K562 (cell line): ENCODE measurements at regions not wholly inside any gene's neighbourhood (a gene's known extent, or its start where the extent isn't known, plus 50 kb on each side); places are given as distances from the start of the nearest gene placed in this dataset.

Experiments
- AFF1 ChIP-seq, 2 experiments: fragments of 450-650 bp; IDR thresholded peaks; 2 replicates each; pipeline ENCODE4 v1.6.1; 2018; ENCODE audit warnings: mild to moderate bottlenecking in 2 of 2, low read depth in 1 of 2; ENCODE audit not compliant: partially characterized antibody in 2 of 2
- BCL6 ChIP-seq: fragments of 250-450 bp; sonication (Bioruptor Pico); IDR thresholded peaks from 2 replicates; pipeline ENCODE4 v1.4.0; 2020
- CEBPB ChIP-seq: fragments of 450-650 bp; IDR thresholded peaks from 2 replicates; pipeline ENCODE4 v1.6.1; 2016; ENCODE audit warnings: missing genetic modification characterization, missing compliant biosample characterization
- CTBP1 ChIP-seq: fragments of 450-650 bp; IDR thresholded peaks from 2 replicates; pipeline ENCODE4 v1.6.1; 2016; ENCODE audit warnings: borderline replicate concordance
- NR2C2 ChIP-seq, 2 experiments: fragments of 200-800 bp in 1 of 2; sonication (Bioruptor generic) in 1 of 2; sonication (generic) in 1 of 2; formaldehyde crosslinking in 1 of 2; IDR thresholded peaks; 2 replicates each; pipeline versions ENCODE4 v1.6.1 to v1.8.0; 2016 to 2022; ENCODE audit warnings: mild to moderate bottlenecking in 1 of 2, missing compliant biosample characterization in 1 of 2, missing genetic modification characterization in 1 of 2, missing genetic modification reagents in 1 of 2
- POLR2AphosphoS5 ChIP-seq: IDR thresholded peaks from 2 replicates; pipeline ENCODE4 v1.6.1; 2011; ENCODE audit warnings: mild to moderate bottlenecking, low read depth, low read length, moderate library complexity; ENCODE audit not compliant: control insufficient read depth, insufficient read depth
- POLR2H ChIP-seq: IDR thresholded peaks from 2 replicates; pipeline ENCODE4 v1.6.1; 2016; ENCODE audit warnings: missing genetic modification characterization, low read depth, mild to moderate bottlenecking, control low read depth, missing compliant biosample characterization, moderate library complexity
- TAF1 ChIP-seq: IDR thresholded peaks from 2 replicates; pipeline ENCODE4 v1.6.1; 2011; ENCODE audit warnings: mild to moderate bottlenecking, low read length, moderate library complexity; ENCODE audit not compliant: insufficient read depth, control insufficient read depth, severe bottlenecking; ENCODE audit errors: extremely low read depth
- ZBTB7A ChIP-seq: IDR thresholded peaks from 2 replicates; pipeline ENCODE4 v1.6.1; 2011; ENCODE audit warnings: low read depth, mild to moderate bottlenecking, low read length, moderate library complexity, borderline replicate concordance; ENCODE audit not compliant: control insufficient read depth
- ZC3H11A ChIP-seq: IDR thresholded peaks from 2 replicates; pipeline ENCODE4 v1.6.1; 2012; ENCODE audit warnings: low read depth, low read length, improper control_type of control experiment
- ZFPM2 ChIP-seq: fragments of 250-450 bp; sonication (Bioruptor Pico); IDR thresholded peaks from 2 replicates; pipeline ENCODE4 v1.5.1; 2022; ENCODE audit warnings: mild to moderate bottlenecking
- ZHX1 ChIP-seq: fragments of 150-350 bp; conservative IDR thresholded peaks from 2 replicates; pipeline ENCODE4 v1.6.1; 2014; ENCODE audit warnings: low read length
- ZNF197 ChIP-seq: fragments of 200-800 bp; sonication (Bioruptor generic); IDR thresholded peaks from 2 replicates; pipeline ENCODE4 v1.6.1; 2016; ENCODE audit warnings: low read depth, missing genetic modification characterization, missing compliant biosample characterization
- TF ChIP-seq, protein P1 (sequence below), 3 experiments: IDR thresholded peaks in 2 of 3; conservative IDR thresholded peaks in 1 of 3; 2 replicates each; pipeline ENCODE4 v1.5.1; 2011 to 2012; ENCODE audit warnings: low read length in 3 of 3, mild to moderate bottlenecking in 3 of 3, control low read depth in 2 of 3, improper control_type of control experiment in 1 of 3, inconsistent platforms in 1 of 3, low read depth in 1 of 3, mixed read lengths in 1 of 3, moderate library complexity in 1 of 3; ENCODE audit not compliant: insufficient read depth in 2 of 3

DNA sequence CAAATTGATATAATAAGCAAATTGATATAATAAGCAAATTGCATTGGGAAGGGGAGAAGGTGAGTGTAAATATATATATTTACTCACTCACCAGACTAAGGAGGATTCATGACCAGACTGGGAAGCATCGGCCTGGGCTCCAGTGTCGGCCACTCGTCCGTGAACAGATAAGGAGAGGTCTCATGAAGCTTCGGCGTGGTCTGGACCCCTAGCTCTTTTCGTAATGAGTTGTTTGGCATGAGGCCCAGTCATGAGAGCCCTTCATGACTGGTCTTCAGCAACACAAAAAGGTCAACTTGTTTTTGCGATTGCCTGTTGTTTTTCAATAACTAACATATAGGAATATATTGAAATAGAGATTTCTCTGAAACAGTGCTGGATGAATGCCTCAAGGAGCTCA is 222.9 kb upstream of the KCNK2 start:
- TF ChIP-seq ZC3H11A (no peak), POLR2AphosphoS5 (no peak), POLR2H (tag) (no peak), AFF1 (IDR thresholded peaks at IDR 0.05; ENCODE audit: low read depth in 1 of 2, partially characterized antibody in 2 of 2) (no peak), ZFPM2 (CRISPR knock-in tag) (no peak), ZNF197 (CRISPR knock-in tag) (no peak), BCL6 (CRISPR knock-in tag) (no peak), TAF1 (no peak), ZHX1 (no peak), CTBP1 (no peak), NR2C2 (CRISPR knock-in tag; IDR thresholded peaks at IDR 0.05) (no peak), NR2C2 (tag; IDR thresholded peaks at IDR 0.05) (no peak), ZBTB7A (no peak), CEBPB (tag) (no peak)
- TF ChIP-seq, protein P1, sequence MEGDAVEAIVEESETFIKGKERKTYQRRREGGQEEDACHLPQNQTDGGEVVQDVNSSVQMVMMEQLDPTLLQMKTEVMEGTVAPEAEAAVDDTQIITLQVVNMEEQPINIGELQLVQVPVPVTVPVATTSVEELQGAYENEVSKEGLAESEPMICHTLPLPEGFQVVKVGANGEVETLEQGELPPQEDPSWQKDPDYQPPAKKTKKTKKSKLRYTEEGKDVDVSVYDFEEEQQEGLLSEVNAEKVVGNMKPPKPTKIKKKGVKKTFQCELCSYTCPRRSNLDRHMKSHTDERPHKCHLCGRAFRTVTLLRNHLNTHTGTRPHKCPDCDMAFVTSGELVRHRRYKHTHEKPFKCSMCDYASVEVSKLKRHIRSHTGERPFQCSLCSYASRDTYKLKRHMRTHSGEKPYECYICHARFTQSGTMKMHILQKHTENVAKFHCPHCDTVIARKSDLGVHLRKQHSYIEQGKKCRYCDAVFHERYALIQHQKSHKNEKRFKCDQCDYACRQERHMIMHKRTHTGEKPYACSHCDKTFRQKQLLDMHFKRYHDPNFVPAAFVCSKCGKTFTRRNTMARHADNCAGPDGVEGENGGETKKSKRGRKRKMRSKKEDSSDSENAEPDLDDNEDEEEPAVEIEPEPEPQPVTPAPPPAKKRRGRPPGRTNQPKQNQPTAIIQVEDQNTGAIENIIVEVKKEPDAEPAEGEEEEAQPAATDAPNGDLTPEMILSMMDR (IDR thresholded peaks at IDR 0.05 in 2 of 3, conservative IDR thresholded peaks at IDR 0.05 in 1 of 3; ENCODE audit: insufficient read depth in 2 of 3, low read depth in 1 of 3, low read length in 3 of 3), result no peak
